RWPE2 (cell line): ENCODE measurements at regions not wholly inside any gene's neighbourhood (a gene's known extent, or its start where the extent isn't known, plus 50 kb on each side); places are given as distances from the start of the nearest gene placed in this dataset.

Source experiments
- ATAC-seq: fragments of 200-7000 bp; cut with Tn5 transposase; 3 replicates; pipeline ENCODE4 v1.9.1; 2021; ENCODE audit warnings: low read depth
- DNase-seq: peaks from one replicate; pipeline ENCODE4 v3.0.0-alpha.2; 2020; ENCODE audit warnings: low spot score
- H3K27ac ChIP-seq: fragments of 450-650 bp; 2 replicates; pipeline ENCODE4 v1.5.1; 2017; ENCODE audit warnings: mild to moderate bottlenecking; ENCODE audit not compliant: poor library complexity, severe bottlenecking
- H3K27me3 ChIP-seq: fragments of 250-450 bp; sonication (Bioruptor Pico); 2 replicates; pipeline ENCODE4 v1.5.1; 2021; ENCODE audit warnings: mild to moderate bottlenecking, moderate library complexity; ENCODE audit not compliant: insufficient read depth, poor library complexity, severe bottlenecking
- H3K36me3 ChIP-seq: fragments of 250-450 bp; sonication (Bioruptor Pico); 2 replicates; pipeline ENCODE4 v1.5.1; 2020; ENCODE audit warnings: low read depth, mild to moderate bottlenecking, moderate library complexity
- H3K4me1 ChIP-seq: fragments of 250-450 bp; sonication (Bioruptor Pico); 2 replicates; pipeline ENCODE4 v1.5.1; 2021; ENCODE audit warnings: mild to moderate bottlenecking, moderate library complexity; ENCODE audit not compliant: insufficient read depth, poor library complexity, severe bottlenecking
- H3K4me3 ChIP-seq: fragments of 250-450 bp; sonication (Bioruptor Pico); 2 replicates; pipeline ENCODE4 v1.5.1; 2021; ENCODE audit warnings: mild to moderate bottlenecking, moderate library complexity; ENCODE audit not compliant: severe bottlenecking
- H3K9me3 ChIP-seq: fragments of 250-450 bp; sonication (Bioruptor Pico); 2 replicates; pipeline ENCODE4 v1.5.1; 2021; ENCODE audit warnings: mild to moderate bottlenecking, moderate library complexity; ENCODE audit not compliant: severe bottlenecking
- TF ChIP-seq, protein P1 (sequence below): fragments of 450-650 bp; IDR thresholded peaks from one replicate; pipeline ENCODE4 v1.5.1; 2017; ENCODE audit warnings: mild to moderate bottlenecking, moderate library complexity; ENCODE audit not compliant: poor library complexity, severe bottlenecking

DNA sequence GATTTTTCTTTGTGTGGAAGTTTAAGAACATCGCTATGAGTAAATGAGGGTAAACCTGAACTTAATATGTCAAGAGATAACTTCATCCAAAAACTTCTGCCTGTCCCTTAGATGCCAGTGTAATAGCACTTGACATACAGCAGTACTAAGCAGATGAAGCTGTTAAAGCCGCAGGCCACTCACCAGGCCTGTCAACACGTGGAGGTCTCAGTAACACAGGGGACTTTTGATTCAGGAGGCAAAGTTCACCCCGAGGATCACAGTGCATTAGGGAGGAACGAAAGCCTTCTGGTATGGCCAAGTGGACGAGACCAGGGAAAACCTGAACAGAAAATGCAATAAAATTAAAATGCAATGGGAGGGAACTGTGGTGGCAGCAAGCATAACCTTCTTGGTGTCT, 235.7 kb downstream of the CHD9NB start:
- Histone ChIP-seq H3K36me3 (no peaks in the 10 kb centered on the region), H3K27me3 (peaks cover 4% of the 10 kb centered on the region), H3K27ac (no peak overlapping the region), H3K9me3 (no peaks in the 10 kb centered on the region), H3K4me1 (peaks cover 14% of the 10 kb centered on the region), H3K4me3 (no peak overlapping the region)
- TF ChIP-seq, protein P1, sequence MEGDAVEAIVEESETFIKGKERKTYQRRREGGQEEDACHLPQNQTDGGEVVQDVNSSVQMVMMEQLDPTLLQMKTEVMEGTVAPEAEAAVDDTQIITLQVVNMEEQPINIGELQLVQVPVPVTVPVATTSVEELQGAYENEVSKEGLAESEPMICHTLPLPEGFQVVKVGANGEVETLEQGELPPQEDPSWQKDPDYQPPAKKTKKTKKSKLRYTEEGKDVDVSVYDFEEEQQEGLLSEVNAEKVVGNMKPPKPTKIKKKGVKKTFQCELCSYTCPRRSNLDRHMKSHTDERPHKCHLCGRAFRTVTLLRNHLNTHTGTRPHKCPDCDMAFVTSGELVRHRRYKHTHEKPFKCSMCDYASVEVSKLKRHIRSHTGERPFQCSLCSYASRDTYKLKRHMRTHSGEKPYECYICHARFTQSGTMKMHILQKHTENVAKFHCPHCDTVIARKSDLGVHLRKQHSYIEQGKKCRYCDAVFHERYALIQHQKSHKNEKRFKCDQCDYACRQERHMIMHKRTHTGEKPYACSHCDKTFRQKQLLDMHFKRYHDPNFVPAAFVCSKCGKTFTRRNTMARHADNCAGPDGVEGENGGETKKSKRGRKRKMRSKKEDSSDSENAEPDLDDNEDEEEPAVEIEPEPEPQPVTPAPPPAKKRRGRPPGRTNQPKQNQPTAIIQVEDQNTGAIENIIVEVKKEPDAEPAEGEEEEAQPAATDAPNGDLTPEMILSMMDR: no peak
- ATAC-seq (no peak), DNase-seq (no peak)

DNA sequence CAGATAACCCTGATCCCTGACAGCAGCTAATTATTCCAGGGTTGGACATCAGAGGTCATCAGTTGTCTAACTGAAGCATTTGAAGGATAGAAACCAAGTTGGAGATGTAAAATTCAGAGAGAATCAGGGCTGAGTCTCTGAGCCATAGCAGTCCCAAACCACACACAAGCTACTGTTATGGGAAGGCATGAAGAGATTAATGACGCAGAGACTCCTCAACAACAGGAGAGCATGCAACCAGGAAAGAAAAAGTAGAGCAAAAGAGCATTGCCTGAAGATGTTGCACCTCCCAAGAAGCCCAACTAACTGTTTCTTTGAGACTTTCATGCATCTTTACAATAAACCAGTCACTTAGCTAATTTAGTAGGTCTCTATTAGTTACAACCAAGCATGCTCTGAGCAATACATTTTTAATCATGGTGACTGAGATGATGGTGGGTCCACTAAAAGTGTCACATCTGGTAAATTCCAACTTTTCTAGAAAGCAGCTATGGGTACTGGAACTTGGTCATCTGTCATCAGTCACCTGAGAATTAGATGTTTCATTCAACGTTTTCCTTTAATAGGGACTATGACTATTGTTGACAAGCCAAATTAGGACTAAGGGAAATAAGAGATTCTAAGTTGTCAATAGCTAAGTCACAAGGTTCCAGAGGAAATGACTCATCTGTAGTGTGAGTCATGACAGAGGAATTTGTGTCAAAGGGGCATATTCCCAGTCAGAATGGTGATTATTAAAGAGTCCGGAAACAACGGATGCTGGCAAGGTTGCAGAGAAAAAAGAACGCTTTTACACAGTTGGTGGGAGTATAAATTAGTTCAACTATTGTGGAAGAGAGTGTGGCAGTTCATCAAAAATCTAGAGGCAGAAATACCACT, 239.8 kb downstream of the CHD9NB start:
- no peaks in the 10 kb centered on the region for H3K9me3 ChIP-seq
- no peak overlapping the region for H3K4me3 ChIP-seq
- H3K27me3 ChIP-seq: no peaks in the 10 kb centered on the region
- ATAC-seq (peak; percentile 84), DNase-seq (no peak)
- peak overlapping the region; percentile 38 for H3K27ac ChIP-seq
- H3K4me1 ChIP-seq: peaks cover 14% of the 10 kb centered on the region
- TF ChIP-seq, protein P1: no peak
- H3K36me3 ChIP-seq: no peaks in the 10 kb centered on the region

DNA sequence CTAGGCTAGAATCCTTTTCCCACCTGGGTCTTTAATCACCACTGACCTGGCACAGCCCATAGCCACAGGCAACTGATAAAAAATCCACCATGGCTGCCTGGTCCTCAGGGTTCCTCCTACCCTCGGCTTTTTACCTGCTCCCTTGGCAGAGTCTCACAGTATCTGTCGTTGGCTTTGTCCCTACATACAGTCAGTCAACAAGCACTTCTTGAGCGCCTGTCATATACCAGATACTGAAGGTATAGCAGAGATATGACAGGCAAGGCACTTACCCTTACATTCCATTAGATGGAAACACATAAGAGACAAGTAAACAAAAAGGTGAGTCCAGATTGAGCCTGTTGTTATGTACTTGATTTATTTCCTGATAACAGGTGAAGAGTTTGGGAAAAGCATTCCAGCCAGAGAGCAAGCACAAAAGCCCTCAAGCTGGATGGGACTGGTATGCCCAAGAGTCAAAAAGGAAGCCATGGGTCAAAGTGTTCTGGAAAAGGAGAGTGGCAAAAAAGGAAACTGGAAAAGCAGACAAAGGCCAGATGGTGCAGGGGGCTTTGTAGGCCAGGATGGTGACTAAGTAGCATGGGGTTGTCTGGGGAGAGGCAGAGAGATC, 247.0 kb downstream of the CHD9NB start:
- Histone ChIP-seq H3K36me3 (no peaks in the 10 kb centered on the region), H3K27ac (no peak overlapping the region), H3K9me3 (no peaks in the 10 kb centered on the region), H3K4me3 (no peak overlapping the region), H3K27me3 (no peaks in the 10 kb centered on the region), H3K4me1 (no peaks in the 10 kb centered on the region)
- ATAC-seq (no peak), DNase-seq (no peak)
- TF ChIP-seq, protein P1: no peak

DNA sequence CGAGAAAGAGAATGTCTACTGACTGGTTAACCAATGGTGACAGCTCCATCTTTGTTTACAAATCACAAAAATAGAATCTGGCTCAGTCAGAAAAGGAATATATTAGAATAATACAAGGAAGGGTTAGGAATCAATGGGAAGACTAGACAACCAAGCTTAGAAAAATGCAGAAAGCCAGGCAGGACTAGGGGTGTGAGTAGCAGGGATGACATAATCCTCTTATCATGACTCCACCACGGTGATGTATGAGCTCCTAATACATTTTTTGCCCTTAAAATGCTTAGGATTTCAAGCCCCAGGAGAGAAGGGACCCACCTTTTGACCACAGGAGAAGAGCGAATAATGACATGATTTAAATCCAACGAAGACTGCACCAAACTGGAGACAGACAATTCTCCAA, 252.3 kb downstream of the CHD9NB start:
- Histone ChIP-seq H3K9me3 (no peaks in the 10 kb centered on the region), H3K4me3 (no peak overlapping the region), H3K4me1 (no peaks in the 10 kb centered on the region), H3K27me3 (no peaks in the 10 kb centered on the region), H3K27ac (no peak overlapping the region), H3K36me3 (no peaks in the 10 kb centered on the region)
- DNase-seq: no peak
- TF ChIP-seq, protein P1: no peak
- no peak for ATAC-seq

DNA sequence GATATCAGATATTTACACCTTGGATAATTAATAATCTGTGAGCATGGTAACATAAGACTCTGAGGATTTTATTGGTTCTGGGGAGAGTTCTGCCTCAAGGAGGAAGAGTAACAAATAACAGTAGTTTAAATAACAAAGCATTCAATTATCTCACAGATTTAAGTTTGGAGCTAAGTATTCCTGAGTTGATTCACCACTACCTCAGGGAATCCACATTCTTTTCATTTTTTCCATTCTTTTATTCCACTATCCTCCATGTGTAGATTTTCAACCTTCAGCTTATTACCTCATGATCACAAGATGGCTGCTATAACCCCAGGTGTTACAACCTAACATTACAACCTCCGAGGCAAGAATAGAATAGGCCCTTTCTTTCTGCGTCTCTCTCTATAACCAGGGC, 252.2 kb upstream of the TOX3 start:
- TF ChIP-seq, protein P1: no peak
- no peak overlapping the region for H3K27ac ChIP-seq
- H3K4me1 ChIP-seq: no peaks in the 10 kb centered on the region
- no peak overlapping the region for H3K4me3 ChIP-seq
- no peaks in the 10 kb centered on the region for H3K9me3 ChIP-seq
- no peak for DNase-seq
- ATAC-seq: no peak
- H3K36me3 ChIP-seq: no peaks in the 10 kb centered on the region
- H3K27me3 ChIP-seq: no peaks in the 10 kb centered on the region
